H1 (cell line): ENCODE measurements at regions not wholly inside any gene's neighbourhood (a gene's known extent, or its start where the extent isn't known, plus 50 kb on each side); places are given as distances from the start of the nearest gene placed in this dataset.

Source experiments
- CTCF ChIA-PET: fragments of 300-600 bp; sonication (Branson Sonifier 250); formaldehyde crosslinking; loops from one replicate; lab custom pipeline; 2021; ENCODE audit not compliant: partially characterized antibody; lab: Charles Lee
- POLR2A ChIA-PET: fragments of 300-600 bp; sonication (Branson Sonifier 250); formaldehyde crosslinking; loops from one replicate; lab custom pipeline; 2021; ENCODE audit warnings: inconsistent platforms; ENCODE audit not compliant: partially characterized antibody; lab: Charles Lee
- DNase-seq, 2 experiments: peaks; one replicate each; pipeline versions ENCODE4 v3.0.0 to v3.0.0-alpha.2; 2010 to 2022; ENCODE audit warnings: low spot score in 2 of 2, low read depth in 1 of 2, mixed read lengths in 1 of 2
- FAIRE-seq: peaks from 2 replicates; lab custom pipeline; 2011; peaks lifted over from hg19 to GRCh38; lab: Jason Lieb, UNC
- H2AFZ ChIP-seq: 2 replicates; pipeline ENCODE4 v1.8.1; 2012; ENCODE audit warnings: low read length, inconsistent platforms
- H2AK5ac ChIP-seq: 2 replicates; pipeline ENCODE4 v1.6.1; 2013; ENCODE audit warnings: low read depth, low read length
- H2BK120ac ChIP-seq: replicated peaks from 2 replicates; pipeline ENCODE3; 2013; ENCODE audit warnings: low read depth, low read length, inconsistent platforms
- H2BK12ac ChIP-seq: 2 replicates; pipeline ENCODE4 v1.6.1; 2013; ENCODE audit warnings: low read depth, low read length
- H2BK15ac ChIP-seq: 2 replicates; pipeline ENCODE4 v1.6.1; 2013; ENCODE audit warnings: low read length
- H2BK20ac ChIP-seq: 2 replicates; pipeline ENCODE4 v1.6.1; 2013; ENCODE audit warnings: low read length
- H2BK5ac ChIP-seq: 2 replicates; pipeline ENCODE4 v1.6.1; 2013; ENCODE audit warnings: low read depth, low read length
- H3K14ac ChIP-seq: 2 replicates; pipeline ENCODE4 v1.6.1; 2013; ENCODE audit warnings: inconsistent platforms; ENCODE audit not compliant: insufficient read length
- H3K18ac ChIP-seq: 2 replicates; pipeline ENCODE4 v1.6.1; 2013; ENCODE audit warnings: low read length; ENCODE audit errors: extremely low read depth
- H3K23ac ChIP-seq: 2 replicates; pipeline ENCODE4 v1.6.1; 2013; ENCODE audit warnings: inconsistent platforms; ENCODE audit not compliant: insufficient read length
- H3K23me2 ChIP-seq: 2 replicates; pipeline ENCODE4 v1.6.1; 2013; ENCODE audit warnings: low read depth, low read length
- H3K27ac ChIP-seq: 2 replicates; pipeline ENCODE4 v1.6.1; 2011; ENCODE audit warnings: low read depth, low read length, inconsistent platforms
- H3K27me3 ChIP-seq, 4 experiments: replicated peaks in 1 of 4; 1 replicate in 1 of 4; 2 replicates in 3 of 4; pipeline versions ENCODE4 v1.6.1 to v1.8.1; 2011 to 2013; ENCODE audit warnings: low read length in 3 of 4, mild to moderate bottlenecking in 3 of 4, inconsistent platforms in 2 of 4, mixed read lengths in 2 of 4, moderate library complexity in 1 of 4; ENCODE audit not compliant: control insufficient read depth in 3 of 4, insufficient read depth in 3 of 4; ENCODE audit errors: extremely low read depth in 1 of 4
- H3K36me3 ChIP-seq, 4 experiments: 2 replicates each; pipeline versions ENCODE4 v1.6.1 to v1.8.1; 2011 to 2013; ENCODE audit warnings: mild to moderate bottlenecking in 4 of 4, low read length in 3 of 4, moderate library complexity in 2 of 4, control low read depth in 1 of 4, inconsistent platforms in 1 of 4; ENCODE audit not compliant: insufficient read depth in 4 of 4, control insufficient read depth in 2 of 4
- H3K4ac ChIP-seq: replicated peaks from 2 replicates; pipeline ENCODE3; 2013; ENCODE audit warnings: low read length, low read depth, mixed read lengths, inconsistent platforms; ENCODE audit not compliant: insufficient read length
- H3K4me1 ChIP-seq, 4 experiments: replicated peaks in 1 of 4; 1 replicate in 1 of 4; 2 replicates in 3 of 4; pipeline versions ENCODE4 v1.6.1 to v1.8.1; 2011 to 2013; ENCODE audit warnings: low read length in 3 of 4, inconsistent platforms in 2 of 4, mixed read lengths in 1 of 4; ENCODE audit not compliant: insufficient read depth in 4 of 4, control insufficient read depth in 3 of 4
- H3K4me2 ChIP-seq, 2 experiments: 2 replicates each; pipeline versions ENCODE4 v1.6.1 to v1.8.1; 2011 to 2013; ENCODE audit warnings: low read depth in 2 of 2, low read length in 2 of 2, control low read depth in 1 of 2, inconsistent platforms in 1 of 2, mild to moderate bottlenecking in 1 of 2; ENCODE audit not compliant: insufficient read depth in 1 of 2
- H3K4me3 ChIP-seq, 4 experiments: fragments of 200-600, 300-600 bp in 1 of 4; sonication (generic), shearing (Covaris generic), sonication (Bioruptor Twin) in 1 of 4; 2 replicates each; pipeline versions ENCODE4 v1.5.1 to v1.8.1; 2011 to 2016; ENCODE audit warnings: low read length in 4 of 4, low read depth in 3 of 4, control low read depth in 2 of 4, inconsistent platforms in 2 of 4, mild to moderate bottlenecking in 2 of 4, mixed read lengths in 1 of 4, moderate library complexity in 1 of 4; ENCODE audit not compliant: insufficient read depth in 2 of 4; ENCODE audit errors: extremely low read depth in 1 of 4
- H3K56ac ChIP-seq: replicated peaks from 2 replicates; pipeline ENCODE3; 2013; ENCODE audit warnings: low read depth, mild to moderate bottlenecking, mixed read lengths, low read length, inconsistent platforms; ENCODE audit not compliant: insufficient read length
- H3K79me1 ChIP-seq: 2 replicates; pipeline ENCODE4 v1.6.1; 2013; ENCODE audit warnings: low read depth, low read length, control low read depth
- H3K79me2 ChIP-seq, 2 experiments: 2 replicates each; pipeline versions ENCODE4 v1.6.1 to v1.8.1; 2012 to 2013; ENCODE audit warnings: low read length in 2 of 2, mild to moderate bottlenecking in 2 of 2, inconsistent platforms in 1 of 2; ENCODE audit not compliant: insufficient read depth in 2 of 2, control insufficient read depth in 1 of 2
- H3K9ac ChIP-seq, 4 experiments: replicated peaks in 1 of 4; 1 replicate in 1 of 4; 2 replicates in 3 of 4; pipeline versions ENCODE4 v1.6.1 to v1.8.1; 2011 to 2013; ENCODE audit warnings: low read depth in 3 of 4, low read length in 3 of 4, control low read depth in 2 of 4, mild to moderate bottlenecking in 2 of 4, moderate library complexity in 2 of 4, inconsistent platforms in 1 of 4; ENCODE audit errors: extremely low read depth in 1 of 4
- H3K9me3 ChIP-seq, 2 experiments: 2 replicates each; pipeline versions ENCODE4 v1.6.1 to v1.8.1; 2012 to 2013; ENCODE audit warnings: mild to moderate bottlenecking in 2 of 2, moderate library complexity in 2 of 2, control low read depth in 1 of 2, inconsistent platforms in 1 of 2, low read depth in 1 of 2, low read length in 1 of 2, mixed read lengths in 1 of 2; ENCODE audit not compliant: insufficient read depth in 2 of 2
- H4K20me1 ChIP-seq, 2 experiments: replicated peaks in 1 of 2; 2 replicates each; pipeline versions ENCODE3 to v1.8.1; 2011 to 2013; ENCODE audit warnings: inconsistent platforms in 2 of 2, low read length in 2 of 2, mild to moderate bottlenecking in 1 of 2; ENCODE audit not compliant: insufficient read depth in 2 of 2, control insufficient read depth in 1 of 2
- H4K5ac ChIP-seq: 2 replicates; pipeline ENCODE4 v1.6.1; 2013; ENCODE audit warnings: low read length, low read depth, mixed read lengths, inconsistent platforms; ENCODE audit not compliant: insufficient read length
- H4K8ac ChIP-seq: 2 replicates; pipeline ENCODE4 v1.8.0; 2013; ENCODE audit warnings: mild to moderate bottlenecking, moderate library complexity, low read length, inconsistent platforms; ENCODE audit not compliant: insufficient read depth; ENCODE audit errors: extremely low read depth
- H4K91ac ChIP-seq: replicated peaks from 2 replicates; pipeline ENCODE3; 2013; ENCODE audit warnings: low read length, mixed read lengths, inconsistent platforms; ENCODE audit not compliant: insufficient read length
- CTBP2 ChIP-seq: IDR thresholded peaks from 2 replicates; pipeline ENCODE4 v1.7.0; 2011; ENCODE audit warnings: borderline replicate concordance, mild to moderate bottlenecking, moderate library complexity, mixed read lengths, low read length; ENCODE audit not compliant: insufficient read depth, insufficient read length
- MAFK ChIP-seq: IDR thresholded peaks from 2 replicates; pipeline ENCODE4 v1.6.1; 2012; ENCODE audit warnings: low read depth, mild to moderate bottlenecking, improper control_type of control experiment, low read length
- RAD21 ChIP-seq, 2 experiments: IDR thresholded peaks in 1 of 2; conservative IDR thresholded peaks in 1 of 2; 2 replicates each; pipeline ENCODE4 v1.6.1; 2011; ENCODE audit warnings: low read depth in 2 of 2, low read length in 2 of 2, improper control_type of control experiment in 1 of 2, inconsistent platforms in 1 of 2, mild to moderate bottlenecking in 1 of 2, moderate library complexity in 1 of 2
- RFX5 ChIP-seq: IDR thresholded peaks from 2 replicates; pipeline ENCODE4 v1.6.1; 2011; ENCODE audit warnings: low read depth, low read length, improper control_type of control experiment, borderline replicate concordance
- SIX5 ChIP-seq: IDR thresholded peaks from 2 replicates; pipeline ENCODE4 v1.6.1; 2011; ENCODE audit warnings: mild to moderate bottlenecking, low read depth, low read length
- SRF ChIP-seq: IDR thresholded peaks from 2 replicates; pipeline ENCODE4 v1.6.1; 2011; ENCODE audit warnings: mild to moderate bottlenecking, low read depth, low read length, moderate library complexity
- TBP ChIP-seq: IDR thresholded peaks from 2 replicates; pipeline ENCODE4 v1.6.1; 2011; ENCODE audit warnings: low read depth, low read length, improper control_type of control experiment
- YY1 ChIP-seq: IDR thresholded peaks from 2 replicates; pipeline ENCODE4 v1.6.1; 2011; ENCODE audit warnings: low read depth, mild to moderate bottlenecking, low read length
- WGBS, 2 experiments: shearing (Covaris generic) in 1 of 2; methylation state at CpG; one replicate each; pipeline versions ENCODE4 v1.1.6 to v1.1.7; 2013 to 2015; ENCODE audit warnings: low lambda C conversion rate in 2 of 2, mixed read lengths in 2 of 2, inconsistent platforms in 1 of 2, low coverage in 1 of 2, missing lambda C conversion rate in 1 of 2; ENCODE audit not compliant: insufficient replicate concordance in 2 of 2, insufficient coverage in 1 of 2, insufficient read length in 1 of 2; ENCODE audit errors: extremely low coverage in 1 of 2, missing lambda C conversion rate in 1 of 2; 5-methylcytosine and 5-hydroxymethylcytosine counted together
- TF ChIP-seq, protein P1 (sequence below): IDR thresholded peaks from 2 replicates; pipeline ENCODE4 v1.6.1; 2011; ENCODE audit warnings: low read length, improper control_type of control experiment
- TF ChIP-seq, protein P2 (sequence below): IDR thresholded peaks from 2 replicates; pipeline ENCODE4 v1.6.1; 2011; ENCODE audit warnings: low read depth, mild to moderate bottlenecking, low read length; ENCODE audit not compliant: insufficient read depth

DNA sequence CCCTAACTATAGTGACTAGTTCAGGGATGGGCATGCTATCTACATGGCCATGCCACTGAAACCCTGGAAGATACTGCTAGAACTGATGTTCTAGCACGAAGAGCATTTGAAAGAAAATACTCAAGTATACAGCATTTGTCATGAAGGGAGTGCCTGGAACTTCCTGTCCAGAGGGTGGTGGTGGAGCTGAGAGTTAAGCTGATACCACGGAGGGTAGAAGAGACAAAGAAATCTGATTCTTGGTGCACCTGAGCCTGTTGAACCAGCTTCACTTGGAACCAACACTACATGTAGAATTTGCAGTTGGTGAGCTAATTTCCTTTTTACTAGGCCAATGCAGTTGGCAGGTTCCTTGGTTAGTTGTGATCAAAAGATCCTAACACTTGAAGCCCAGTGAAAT is 116.4 kb downstream of the CCNG2 start:
- Histone ChIP-seq H2BK5ac (no peak overlapping the region), H2AK5ac (no peak overlapping the region), H3K4ac (no peak overlapping the region), H3K56ac (no peak overlapping the region), H4K8ac (no peak overlapping the region), H3K79me1 (no peaks in the 10 kb centered on the region), H2BK15ac (no peak overlapping the region), H3K23me2 (no peaks in the 10 kb centered on the region), H2AFZ (no peak overlapping the region), H3K4me3 (no peak overlapping the region), H3K18ac (no peak overlapping the region), H2BK12ac (no peak overlapping the region), H3K27ac (no peak overlapping the region), H3K4me2 (no peak overlapping the region), H3K79me2 (no peaks in the 10 kb centered on the region), H2BK120ac (no peak overlapping the region), H3K4me1 (no peaks in the 10 kb centered on the region), H4K91ac (no peak overlapping the region), H3K9me3 (no peaks in the 10 kb centered on the region), H4K20me1 (no peaks in the 10 kb centered on the region), H4K5ac (no peak overlapping the region), H3K9ac (no peak overlapping the region), H3K23ac (no peak overlapping the region), H3K27me3 (no peaks in the 10 kb centered on the region), H2BK20ac (no peak overlapping the region), H3K14ac (no peak overlapping the region), H3K36me3 (no peaks in the 10 kb centered on the region)
- POLR2A ChIA-PET, result no interaction called here
- FAIRE-seq (no peak), DNase-seq (no peak)
- CTCF ChIA-PET, result interaction anchor here (0.9 to 3.4 kb wide), 9 partner anchors 8 to 98 kb away, joined by 3 to 17 read pairs (median 5); no protein-coding TSS in a partner anchor
- WGBS, 2 experiments, result 83% methylated on average over 2 of the region's 2 CpGs; no CpG with 5 or more reads in 1 of the 2 experiments
- TF ChIP-seq SRF (no peak), MAFK (no peak), RFX5 (no peak), TBP (no peak), RAD21 (IDR thresholded peaks at IDR 0.05 in 1 of 2, conservative IDR thresholded peaks at IDR 0.05 in 1 of 2; ENCODE audit: low read depth in 2 of 2, low read length in 2 of 2) (no peak), SIX5 (no peak), YY1 (no peak), CTBP2 (no peak)
- TF ChIP-seq, protein P1, sequence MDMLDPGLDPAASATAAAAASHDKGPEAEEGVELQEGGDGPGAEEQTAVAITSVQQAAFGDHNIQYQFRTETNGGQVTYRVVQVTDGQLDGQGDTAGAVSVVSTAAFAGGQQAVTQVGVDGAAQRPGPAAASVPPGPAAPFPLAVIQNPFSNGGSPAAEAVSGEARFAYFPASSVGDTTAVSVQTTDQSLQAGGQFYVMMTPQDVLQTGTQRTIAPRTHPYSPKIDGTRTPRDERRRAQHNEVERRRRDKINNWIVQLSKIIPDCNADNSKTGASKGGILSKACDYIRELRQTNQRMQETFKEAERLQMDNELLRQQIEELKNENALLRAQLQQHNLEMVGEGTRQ, result no peak
- TF ChIP-seq, protein P2, sequence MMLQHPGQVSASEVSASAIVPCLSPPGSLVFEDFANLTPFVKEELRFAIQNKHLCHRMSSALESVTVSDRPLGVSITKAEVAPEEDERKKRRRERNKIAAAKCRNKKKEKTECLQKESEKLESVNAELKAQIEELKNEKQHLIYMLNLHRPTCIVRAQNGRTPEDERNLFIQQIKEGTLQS, result no peak
